HEK293T (cell line): ENCODE measurements at regions not wholly inside any gene's neighbourhood (a gene's known extent, or its start where the extent isn't known, plus 50 kb on each side); places are given as distances from the start of the nearest gene placed in this dataset.

Experiments
- BHLHE40 ChIP-seq: fragments of 450-650 bp; IDR thresholded peaks from 2 replicates; pipeline ENCODE4 v1.6.1; 2016; ENCODE audit warnings: mild to moderate bottlenecking, moderate library complexity, borderline replicate concordance
- FOXA1 ChIP-seq: fragments of 450-650 bp; IDR thresholded peaks from 2 replicates; pipeline ENCODE4 v1.6.1; 2016; ENCODE audit warnings: mild to moderate bottlenecking
- FOXK2 ChIP-seq: fragments of 450-650 bp; IDR thresholded peaks from 2 replicates; pipeline ENCODE4 v1.6.1; 2016; ENCODE audit warnings: mild to moderate bottlenecking
- FOXM1 ChIP-seq: fragments of 450-650 bp; IDR thresholded peaks from 2 replicates; pipeline ENCODE4 v1.6.1; 2017; ENCODE audit warnings: mild to moderate bottlenecking, borderline replicate concordance
- PKNOX1 ChIP-seq: fragments of 450-650 bp; IDR thresholded peaks from 2 replicates; pipeline ENCODE4 v1.6.1; 2016
- SP1 ChIP-seq: fragments of 450-650 bp; IDR thresholded peaks from 2 replicates; pipeline ENCODE4 v1.6.1; 2017
- SUZ12 ChIP-seq: fragments of 450-650 bp; IDR thresholded peaks from 2 replicates; pipeline ENCODE4 v1.6.1; 2016; ENCODE audit warnings: mild to moderate bottlenecking
- TARDBP ChIP-seq: fragments of 450-650 bp; IDR thresholded peaks from 2 replicates; pipeline ENCODE4 v1.6.1; 2016

GRCh38 chr1:14111121-14111520 is 411.1 kb downstream of the PRDM2 start:
- no peak for TF ChIP-seq SUZ12
- TF ChIP-seq BHLHE40: no peak
- no peak for TF ChIP-seq PKNOX1
- TF ChIP-seq TARDBP: no peak
- no peak for TF ChIP-seq SP1
- TF ChIP-seq FOXM1: no peak
- TF ChIP-seq FOXA1: no peak
- no peak for TF ChIP-seq FOXK2
